Neuronal stem cell (in vitro differentiated cells): ENCODE measurements at regions not wholly inside any gene's neighbourhood (a gene's known extent, or its start where the extent isn't known, plus 50 kb on each side); places are given as distances from the start of the nearest gene placed in this dataset.
A peak's percentile ranks its signal among the peaks of the same experiment; 100 is the strongest.

ENCODE experiments used
- DNase-seq: peaks from one replicate; pipeline ENCODE4 v3.0.0-alpha.2; 2013; ENCODE audit warnings: low spot score
- H2AFZ ChIP-seq: one replicate; pipeline ENCODE4 v1.6.1; 2013; ENCODE audit warnings: mild to moderate bottlenecking, low read length, inconsistent platforms
- H2AK5ac ChIP-seq: 2 replicates; pipeline ENCODE4 v1.6.1; 2013; ENCODE audit warnings: low read depth, mild to moderate bottlenecking, inconsistent platforms, low read length, moderate library complexity, mixed read lengths
- H2BK120ac ChIP-seq: 2 replicates; pipeline ENCODE4 v1.6.1; 2013; ENCODE audit warnings: low read depth, mild to moderate bottlenecking, inconsistent platforms, low read length, moderate library complexity, mixed read lengths
- H2BK12ac ChIP-seq: one replicate; pipeline ENCODE4 v1.6.1; 2013; ENCODE audit warnings: low read length, inconsistent platforms
- H2BK15ac ChIP-seq: 2 replicates; pipeline ENCODE4 v1.6.1; 2013; ENCODE audit warnings: mild to moderate bottlenecking, low read length, inconsistent platforms, mixed read lengths
- H2BK5ac ChIP-seq: one replicate; pipeline ENCODE4 v1.6.1; 2013; ENCODE audit warnings: inconsistent platforms, mild to moderate bottlenecking, low read length, moderate library complexity
- H3K14ac ChIP-seq: one replicate; pipeline ENCODE4 v1.6.1; 2013; ENCODE audit warnings: low read length, inconsistent platforms
- H3K18ac ChIP-seq: 2 replicates; pipeline ENCODE4 v1.6.1; 2013; ENCODE audit warnings: low read length, inconsistent platforms
- H3K23ac ChIP-seq: 2 replicates; pipeline ENCODE4 v1.6.1; 2013; ENCODE audit warnings: low read depth, mild to moderate bottlenecking, mixed read lengths, low read length, inconsistent platforms; ENCODE audit not compliant: poor library complexity
- H3K27ac ChIP-seq: replicated peaks from 3 replicates; pipeline ENCODE4 v1.5.1; 2013; ENCODE audit warnings: low read length, inconsistent platforms
- H3K27me3 ChIP-seq, 3 experiments: 2 replicates each; pipeline ENCODE4 v1.6.1; 2013; ENCODE audit warnings: low read length in 3 of 3, mild to moderate bottlenecking in 2 of 3, inconsistent platforms in 1 of 3, low read depth in 1 of 3, mixed read lengths in 1 of 3, moderate library complexity in 1 of 3; ENCODE audit not compliant: control insufficient read depth in 3 of 3, insufficient read depth in 3 of 3
- H3K36me3 ChIP-seq, 2 donors: replicated peaks in 1 of 2; 2 replicates each; pipeline ENCODE4 v1.6.1; 2013; ENCODE audit warnings: low read length in 2 of 2; ENCODE audit not compliant: control insufficient read depth in 2 of 2, insufficient read depth in 2 of 2
- H3K4ac ChIP-seq: 2 replicates; pipeline ENCODE4 v1.6.1; 2013; ENCODE audit warnings: inconsistent platforms, mild to moderate bottlenecking, low read length, moderate library complexity
- H3K4me1 ChIP-seq, 2 donors: 1 replicate in 1 of 2; 2 replicates in 1 of 2; pipeline ENCODE4 v1.6.1; 2013; ENCODE audit warnings: low read length in 2 of 2, low read depth in 1 of 2; ENCODE audit not compliant: control insufficient read depth in 2 of 2, insufficient read depth in 1 of 2
- H3K4me2 ChIP-seq: one replicate; pipeline ENCODE4 v1.6.1; 2013; ENCODE audit warnings: mild to moderate bottlenecking, low read length, inconsistent platforms; ENCODE audit not compliant: insufficient read depth, poor library complexity, severe bottlenecking
- H3K4me3 ChIP-seq, 2 donors: 2 replicates each; pipeline ENCODE4 v1.5.1; 2013; ENCODE audit warnings: low read length in 2 of 2, mild to moderate bottlenecking in 2 of 2, inconsistent platforms in 1 of 2, moderate library complexity in 1 of 2
- H3K79me1 ChIP-seq: one replicate; pipeline ENCODE4 v1.6.1; 2013; ENCODE audit warnings: low read depth, mild to moderate bottlenecking, inconsistent platforms, low read length, moderate library complexity
- H3K9ac ChIP-seq: one replicate; pipeline ENCODE4 v1.6.1; 2013; ENCODE audit warnings: mild to moderate bottlenecking, low read depth, low read length, inconsistent platforms; ENCODE audit not compliant: poor library complexity
- H3K9me3 ChIP-seq, 2 donors: replicated peaks in 1 of 2; 2 replicates each; pipeline versions ENCODE3 to v1.6.1; 2013; ENCODE audit warnings: low read length in 2 of 2, mild to moderate bottlenecking in 2 of 2, inconsistent platforms in 1 of 2, low read depth in 1 of 2, mixed read lengths in 1 of 2, moderate library complexity in 1 of 2; ENCODE audit not compliant: control insufficient read depth in 2 of 2, insufficient read depth in 1 of 2
- H4K8ac ChIP-seq: one replicate; pipeline ENCODE4 v1.6.1; 2013; ENCODE audit warnings: low read depth, mild to moderate bottlenecking, inconsistent platforms, low read length, moderate library complexity
- H4K91ac ChIP-seq: one replicate; pipeline ENCODE4 v1.6.1; 2013; ENCODE audit warnings: low read length, low read depth, mild to moderate bottlenecking, inconsistent platforms; ENCODE audit not compliant: poor library complexity
- WGBS, 2 donors: extraction: QIAGEN DNeasy Blood & Tissue Kit; methylation state at CpG; one replicate each; pipeline ENCODE4 v1.1.7; 2013; ENCODE audit warnings: missing lambda C conversion rate in 2 of 2, mixed read lengths in 1 of 2; ENCODE audit not compliant: insufficient read length in 2 of 2, insufficient replicate concordance in 1 of 2; ENCODE audit errors: extremely low coverage in 2 of 2; 5-methylcytosine and 5-hydroxymethylcytosine counted together

- H3K4me1 ChIP-seq = peaks cover 0 to 2% of the 10 kb centered on the region in 2 donors
- no peak for DNase-seq
- H3K27ac ChIP-seq = no peak overlapping the region
- H3K18ac ChIP-seq = peak overlapping the region; percentile 22
- H3K4ac ChIP-seq = no peak overlapping the region
- H2AK5ac ChIP-seq = no peak overlapping the region
- H3K4me2 ChIP-seq = no peak overlapping the region
- H3K14ac ChIP-seq = no peak overlapping the region
- H3K27me3 ChIP-seq = no peaks in the 10 kb centered on the region
- no peak overlapping the region for H2BK12ac ChIP-seq
- H2BK5ac ChIP-seq = no peak overlapping the region
- H3K79me1 ChIP-seq = no peaks in the 10 kb centered on the region
- H3K36me3 ChIP-seq = no peaks in the 10 kb centered on the region
- WGBS, 2 donors = no CpG with 5 or more reads among the region's 11 CpGs
- H3K23ac ChIP-seq = no peak overlapping the region
- H2BK15ac ChIP-seq = no peak overlapping the region
- H4K8ac ChIP-seq = no peak overlapping the region
- no peak overlapping the region for H4K91ac ChIP-seq
- no peak overlapping the region for H2AFZ ChIP-seq
- H3K9ac ChIP-seq = no peak overlapping the region
- H2BK120ac ChIP-seq = no peak overlapping the region
- no peaks in the 10 kb centered on the region for H3K9me3 ChIP-seq
- no peak overlapping the region for H3K4me3 ChIP-seq
Measured at GRCh38 chr10:131554821-131555220, 243.3 kb upstream of the TCERG1L start.

- WGBS, 2 donors = no CpG with 5 or more reads among the region's 7 CpGs
Measured at GRCh38 chr10:131555406-131555805, 243.9 kb upstream of the TCERG1L start.

DNA sequence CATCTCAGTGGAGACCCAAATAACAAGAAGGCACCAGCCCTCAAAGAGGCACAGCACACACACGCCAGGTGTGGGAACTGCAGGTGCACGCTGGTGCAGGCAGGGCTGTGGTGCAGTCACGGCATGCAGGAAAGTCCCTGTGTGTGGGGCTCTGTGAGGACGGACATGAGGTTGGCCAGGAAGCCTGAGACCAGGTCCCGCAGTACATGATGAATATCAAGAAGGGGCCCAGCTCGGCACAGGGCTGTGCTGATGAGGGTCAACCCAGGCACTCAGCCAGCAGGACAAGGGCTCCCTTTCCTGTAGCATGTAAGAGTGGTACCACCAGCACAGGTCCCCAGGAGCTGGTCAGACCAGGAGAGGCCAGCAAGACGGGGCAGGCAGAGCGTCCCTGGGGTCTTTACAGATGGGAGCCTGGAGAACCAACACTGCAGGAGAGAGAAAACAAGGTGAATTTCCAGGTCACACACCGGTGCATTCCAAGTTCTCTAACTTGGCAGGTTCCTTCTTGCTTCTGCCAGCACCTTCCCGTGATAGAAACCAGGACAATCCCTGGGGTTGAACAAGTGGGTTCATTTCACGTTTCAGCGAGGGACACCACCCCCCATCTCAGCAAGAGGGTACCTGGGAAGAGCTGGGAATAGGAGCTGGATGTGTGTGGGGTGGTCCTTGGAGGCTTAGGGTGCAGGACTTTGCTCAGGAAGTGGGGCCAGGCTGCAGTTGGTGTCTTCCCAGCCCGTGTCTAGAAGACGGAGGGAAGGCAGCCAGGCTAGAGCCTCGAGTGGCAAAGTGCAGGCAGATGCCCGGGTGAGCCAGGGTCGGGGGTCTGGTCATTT lies 244.8 kb upstream of the TCERG1L start:
- WGBS, 2 donors = no CpG with 5 or more reads among the region's 17 CpGs
- H2AK5ac ChIP-seq = peak overlapping the region; percentile 4
- H3K9ac ChIP-seq = no peak overlapping the region
- no peak overlapping the region for H3K27ac ChIP-seq
- no peak overlapping the region for H3K23ac ChIP-seq
- H3K4me1 ChIP-seq = peaks cover 0 to 6% of the 10 kb centered on the region in 2 donors
- no peak overlapping the region for H2BK5ac ChIP-seq
- H3K9me3 ChIP-seq = no peaks in the 10 kb centered on the region
- no peaks in the 10 kb centered on the region for H3K79me1 ChIP-seq
- DNase-seq = no peak
- no peaks in the 10 kb centered on the region for H3K27me3 ChIP-seq
- no peak overlapping the region for H2BK12ac ChIP-seq
- no peak overlapping the region for H4K8ac ChIP-seq
- no peak overlapping the region for H4K91ac ChIP-seq
- no peak overlapping the region for H3K4me2 ChIP-seq
- no peak overlapping the region for H3K4me3 ChIP-seq
- H3K36me3 ChIP-seq = no peaks in the 10 kb centered on the region
- no peak overlapping the region for H2BK120ac ChIP-seq
- H3K4ac ChIP-seq = no peak overlapping the region
- no peak overlapping the region for H3K18ac ChIP-seq
- no peak overlapping the region for H3K14ac ChIP-seq
- no peak overlapping the region for H2AFZ ChIP-seq
- no peak overlapping the region for H2BK15ac ChIP-seq

More at GRCh38 chr10:131555406-131555805, 243.9 kb upstream of the TCERG1L start:
- DNase-seq = no peak
- Histone ChIP-seq H3K27me3 (no peaks in the 10 kb centered on the region), H2AK5ac (no peak overlapping the region), H2BK120ac (no peak overlapping the region), H3K9ac (no peak overlapping the region), H3K27ac (no peak overlapping the region), H3K23ac (no peak overlapping the region), H3K4ac (no peak overlapping the region), H3K36me3 (no peaks in the 10 kb centered on the region), H3K18ac (peak overlapping the region; percentile 46), H4K8ac (no peak overlapping the region), H2BK15ac (no peak overlapping the region), H3K14ac (no peak overlapping the region), H3K9me3 (no peaks in the 10 kb centered on the region), H3K79me1 (no peaks in the 10 kb centered on the region), H4K91ac (no peak overlapping the region), H3K4me2 (no peak overlapping the region), H2BK12ac (no peak overlapping the region), H3K4me3 (no peak overlapping the region), H2AFZ (no peak overlapping the region), H3K4me1 (peaks cover 0 to 5% of the 10 kb centered on the region in 2 donors), H2BK5ac (no peak overlapping the region)

GRCh38 chr10:131556897-131557495 lies 245.5 kb upstream of the TCERG1L start:
- H3K4ac ChIP-seq = no peak overlapping the region
- no peaks in the 10 kb centered on the region for H3K9me3 ChIP-seq
- H2BK5ac ChIP-seq = no peak overlapping the region
- no peak overlapping the region for H3K14ac ChIP-seq
- no CpG with 5 or more reads among the region's 12 CpGs for WGBS, 2 donors
- no peak overlapping the region for H3K18ac ChIP-seq
- H2BK15ac ChIP-seq = no peak overlapping the region
- no peaks in the 10 kb centered on the region for H3K27me3 ChIP-seq
- no peak overlapping the region for H3K4me3 ChIP-seq
- H3K23ac ChIP-seq = no peak overlapping the region
- H2AK5ac ChIP-seq = no peak overlapping the region
- DNase-seq = no peak
- H3K36me3 ChIP-seq = no peaks in the 10 kb centered on the region
- H2BK120ac ChIP-seq = no peak overlapping the region
- peaks cover 0 to 7% of the 10 kb centered on the region in 2 donors for H3K4me1 ChIP-seq
- H4K8ac ChIP-seq = no peak overlapping the region
- H2BK12ac ChIP-seq = no peak overlapping the region
- H3K4me2 ChIP-seq = no peak overlapping the region
- H4K91ac ChIP-seq = no peak overlapping the region
- no peak overlapping the region for H3K9ac ChIP-seq
- H3K79me1 ChIP-seq = no peaks in the 10 kb centered on the region
- H2AFZ ChIP-seq = no peak overlapping the region
- no peak overlapping the region for H3K27ac ChIP-seq
